GM12874 (cell line): ENCODE measurements at regions not wholly inside any gene's neighbourhood (a gene's known extent, or its start where the extent isn't known, plus 50 kb on each side); places are given as distances from the start of the nearest gene placed in this dataset.

Experiments used
- CTCF ChIP-seq: IDR thresholded peaks from 2 replicates; pipeline ENCODE4 v1.5.1; 2011; ENCODE audit warnings: low read depth, mild to moderate bottlenecking, control low read depth, low read length, moderate library complexity; ENCODE audit not compliant: insufficient read depth

- no peak for TF ChIP-seq CTCF
Observed at GRCh38 chr2:51194656-51195055, 162.7 kb upstream of the NRXN1 start.

GRCh38 chr2:51170273-51170672, 138.3 kb upstream of the NRXN1 start:
- no peak for TF ChIP-seq CTCF

GRCh38 chr2:51165534-51166260, 133.8 kb upstream of the NRXN1 start:
- no peak for TF ChIP-seq CTCF

GRCh38 chr2:51158251-51158650, 126.3 kb upstream of the NRXN1 start:
- no peak for TF ChIP-seq CTCF

- TF ChIP-seq CTCF, result no peak
Observed at GRCh38 chr2:51153236-51153635, 121.3 kb upstream of the NRXN1 start.

- no peak for TF ChIP-seq CTCF
Observed at GRCh38 chr2:51151490-51152140, 119.7 kb upstream of the NRXN1 start.

GRCh38 chr2:51149725-51150124, 117.8 kb upstream of the NRXN1 start:
- TF ChIP-seq CTCF, result no peak
